SU-DHL-6 (cell line): ENCODE measurements at regions not wholly inside any gene's neighbourhood (a gene's known extent, or its start where the extent isn't known, plus 50 kb on each side); places are given as distances from the start of the nearest gene placed in this dataset.

Experiments
- CTCF ChIP-seq: fragments of 200-600 bp; sonication (generic); IDR thresholded peaks from one replicate; pipeline ENCODE4 v1.5.1; 2017; ENCODE audit warnings: antibody characterized with exemption, mild to moderate bottlenecking, low read length, moderate library complexity; ENCODE audit not compliant: insufficient read depth, poor library complexity, severe bottlenecking
- EZH2phosphoT487 ChIP-seq: fragments of 200-600 bp; sonication (generic), shearing (Covaris generic); conservative IDR thresholded peaks from 2 replicates; pipeline ENCODE4 v1.6.1; 2018; ENCODE audit warnings: mild to moderate bottlenecking, antibody characterized with exemption, low read length, moderate library complexity, mixed read lengths

- no peak for TF ChIP-seq CTCF
- TF ChIP-seq EZH2phosphoT487 = no peak
Measured at GRCh38 chr5:92861531-92862285, 719.3 kb downstream of the NR2F1-AS1 start.
